ENCODE measurements at regions not wholly inside any gene's neighbourhood (a gene's known extent, or its start where the extent isn't known, plus 50 kb on each side); places are given as distances from the start of the nearest gene placed in this dataset.

GRCh38 chr3:34938784-34939183 lies 700.5 kb upstream of the ARPP21 start:
- Histone ChIP-seq H3K4me3 (IDR thresholded peaks at IDR 0.05; ENCODE audit: insufficient read depth, low read depth, low read length) (no peak overlapping the region), H3K36me3 (ENCODE audit: insufficient read depth) (no peaks in the 10 kb centered on the region), H2AFZ (ENCODE audit: low read depth) (no peak overlapping the region), H3K79me2 (ENCODE audit: insufficient read depth, low read depth) (no peaks in the 10 kb centered on the region), H3K9ac (no peak overlapping the region), H3K27me3 (ENCODE audit: insufficient read depth, low read depth) (no peaks in the 10 kb centered on the region), H3K27ac (no peak overlapping the region), H3K4me1 (ENCODE audit: low read depth, poor library complexity, severe bottlenecking) (no peaks in the 10 kb centered on the region), H3K4me2 (no peak overlapping the region), H4K20me1 (ENCODE audit: insufficient read depth) (no peaks in the 10 kb centered on the region)
- TF ChIP-seq, protein P1, sequence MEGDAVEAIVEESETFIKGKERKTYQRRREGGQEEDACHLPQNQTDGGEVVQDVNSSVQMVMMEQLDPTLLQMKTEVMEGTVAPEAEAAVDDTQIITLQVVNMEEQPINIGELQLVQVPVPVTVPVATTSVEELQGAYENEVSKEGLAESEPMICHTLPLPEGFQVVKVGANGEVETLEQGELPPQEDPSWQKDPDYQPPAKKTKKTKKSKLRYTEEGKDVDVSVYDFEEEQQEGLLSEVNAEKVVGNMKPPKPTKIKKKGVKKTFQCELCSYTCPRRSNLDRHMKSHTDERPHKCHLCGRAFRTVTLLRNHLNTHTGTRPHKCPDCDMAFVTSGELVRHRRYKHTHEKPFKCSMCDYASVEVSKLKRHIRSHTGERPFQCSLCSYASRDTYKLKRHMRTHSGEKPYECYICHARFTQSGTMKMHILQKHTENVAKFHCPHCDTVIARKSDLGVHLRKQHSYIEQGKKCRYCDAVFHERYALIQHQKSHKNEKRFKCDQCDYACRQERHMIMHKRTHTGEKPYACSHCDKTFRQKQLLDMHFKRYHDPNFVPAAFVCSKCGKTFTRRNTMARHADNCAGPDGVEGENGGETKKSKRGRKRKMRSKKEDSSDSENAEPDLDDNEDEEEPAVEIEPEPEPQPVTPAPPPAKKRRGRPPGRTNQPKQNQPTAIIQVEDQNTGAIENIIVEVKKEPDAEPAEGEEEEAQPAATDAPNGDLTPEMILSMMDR (conservative IDR thresholded peaks at IDR 0.05; ENCODE audit: low read depth, low read length), result no peak

DNA sequence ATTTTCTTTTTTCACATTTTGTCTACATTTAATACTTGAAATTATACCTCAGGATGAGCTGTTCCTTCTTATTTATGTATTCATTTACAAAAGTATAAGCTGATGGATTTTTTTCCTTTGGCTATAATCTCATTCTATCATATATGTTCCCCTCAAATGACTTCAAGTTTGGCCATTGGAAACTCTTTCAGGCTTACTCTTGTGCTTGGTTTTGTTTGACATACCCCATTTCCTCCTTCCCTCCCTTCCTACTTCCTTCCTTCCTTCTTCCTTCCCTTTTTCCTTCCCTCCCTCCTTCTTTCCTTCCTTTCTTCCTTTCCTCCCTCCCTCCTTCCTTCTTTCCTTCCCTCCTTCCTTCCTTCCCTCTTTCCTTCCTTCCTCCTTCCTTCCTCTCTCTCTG lies 697.1 kb upstream of the ARPP21 start:
- H3K9ac ChIP-seq, result no peak overlapping the region
- TF ChIP-seq, protein P1 (conservative IDR thresholded peaks at IDR 0.05; ENCODE audit: low read depth, low read length), result no peak
- no peaks in the 10 kb centered on the region for H3K79me2 ChIP-seq (ENCODE audit: insufficient read depth, low read depth)
- H3K4me1 ChIP-seq (ENCODE audit: low read depth, poor library complexity, severe bottlenecking), result no peaks in the 10 kb centered on the region
- H4K20me1 ChIP-seq (ENCODE audit: insufficient read depth), result no peaks in the 10 kb centered on the region
- no peak overlapping the region for H3K27ac ChIP-seq
- no peak overlapping the region for H3K4me3 ChIP-seq (IDR thresholded peaks at IDR 0.05; ENCODE audit: insufficient read depth, low read depth, low read length)
- H3K27me3 ChIP-seq (ENCODE audit: insufficient read depth, low read depth), result no peaks in the 10 kb centered on the region
- H3K4me2 ChIP-seq, result no peak overlapping the region
- H3K36me3 ChIP-seq (ENCODE audit: insufficient read depth), result no peaks in the 10 kb centered on the region
- H2AFZ ChIP-seq (ENCODE audit: low read depth), result no peak overlapping the region

DNA sequence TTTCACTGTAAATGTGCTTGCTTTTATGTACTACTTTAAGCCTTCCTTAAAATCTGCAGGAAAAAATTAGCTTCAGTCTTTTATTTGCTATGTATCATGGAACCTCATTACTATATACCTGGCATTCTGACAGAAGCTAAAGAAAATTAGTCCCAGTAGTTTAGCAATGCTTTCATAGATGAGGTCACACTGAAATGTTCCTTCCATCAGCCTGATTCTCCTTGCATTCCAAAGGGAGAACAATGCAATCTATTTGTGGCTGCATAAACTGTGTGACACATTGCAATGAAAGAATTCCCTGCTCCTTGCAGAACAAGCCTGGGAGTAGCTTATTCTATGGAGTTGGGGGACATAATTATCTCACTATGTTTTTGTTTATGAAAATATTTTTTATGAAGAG lies 691.5 kb upstream of the ARPP21 start:
- Histone ChIP-seq H3K36me3 (ENCODE audit: insufficient read depth) (no peaks in the 10 kb centered on the region), H3K4me3 (IDR thresholded peaks at IDR 0.05; ENCODE audit: insufficient read depth, low read depth, low read length) (no peak overlapping the region), H3K27me3 (ENCODE audit: insufficient read depth, low read depth) (no peaks in the 10 kb centered on the region), H4K20me1 (ENCODE audit: insufficient read depth) (no peaks in the 10 kb centered on the region), H3K4me2 (no peak overlapping the region), H3K79me2 (ENCODE audit: insufficient read depth, low read depth) (no peaks in the 10 kb centered on the region), H3K9ac (no peak overlapping the region), H3K27ac (no peak overlapping the region), H3K4me1 (ENCODE audit: low read depth, poor library complexity, severe bottlenecking) (no peaks in the 10 kb centered on the region), H2AFZ (ENCODE audit: low read depth) (no peak overlapping the region)
- TF ChIP-seq, protein P1 (conservative IDR thresholded peaks at IDR 0.05; ENCODE audit: low read depth, low read length), result no peak

GRCh38 chr3:34948517-34948916 lies 690.8 kb upstream of the ARPP21 start:
- Histone ChIP-seq H3K27me3 (ENCODE audit: insufficient read depth, low read depth) (no peaks in the 10 kb centered on the region), H3K79me2 (ENCODE audit: insufficient read depth, low read depth) (no peaks in the 10 kb centered on the region), H3K27ac (no peak overlapping the region), H4K20me1 (ENCODE audit: insufficient read depth) (no peaks in the 10 kb centered on the region), H3K4me3 (IDR thresholded peaks at IDR 0.05; ENCODE audit: insufficient read depth, low read depth, low read length) (no peak overlapping the region), H3K4me2 (no peak overlapping the region), H3K36me3 (ENCODE audit: insufficient read depth) (no peaks in the 10 kb centered on the region), H2AFZ (ENCODE audit: low read depth) (no peak overlapping the region), H3K9ac (no peak overlapping the region), H3K4me1 (ENCODE audit: low read depth, poor library complexity, severe bottlenecking) (no peaks in the 10 kb centered on the region)
- TF ChIP-seq, protein P1 (conservative IDR thresholded peaks at IDR 0.05; ENCODE audit: low read depth, low read length), result no peak

Measured in KMS-11 (cell line).